Neuron (in vitro differentiated cells): ENCODE measurements at regions not wholly inside any gene's neighbourhood (a gene's known extent, or its start where the extent isn't known, plus 50 kb on each side); places are given as distances from the start of the nearest gene placed in this dataset.

ENCODE experiments used
- H2AFZ ChIP-seq: one replicate; pipeline ENCODE4 v1.6.1; 2013; ENCODE audit warnings: low read depth, mild to moderate bottlenecking, inconsistent platforms, low read length, moderate library complexity
- H3K27me3 ChIP-seq: one replicate; pipeline ENCODE4 v1.6.1; 2013; ENCODE audit warnings: low read length; ENCODE audit not compliant: insufficient read depth
- H3K36me3 ChIP-seq: one replicate; pipeline ENCODE4 v1.6.1; 2013; ENCODE audit warnings: low read length; ENCODE audit not compliant: insufficient read depth
- H3K4me1 ChIP-seq: one replicate; pipeline ENCODE4 v1.6.1; 2013; ENCODE audit warnings: low read length; ENCODE audit not compliant: insufficient read depth
- H3K4me3 ChIP-seq: 2 replicates; pipeline ENCODE4 v1.5.1; 2013; ENCODE audit warnings: mild to moderate bottlenecking, low read length, moderate library complexity
- H3K9me3 ChIP-seq: one replicate; pipeline ENCODE4 v1.6.1; 2013; ENCODE audit warnings: low read length

- Histone ChIP-seq H3K9me3 (no peaks in the 10 kb centered on the region), H3K27me3 (no peaks in the 10 kb centered on the region), H3K36me3 (no peaks in the 10 kb centered on the region), H3K4me1 (no peaks in the 10 kb centered on the region), H3K4me3 (no peak overlapping the region), H2AFZ (no peak overlapping the region)
Measured at GRCh38 chr9:126017758-126018157, 270.6 kb downstream of the PBX3 start.

GRCh38 chr9:126020836-126021235 is 273.7 kb downstream of the PBX3 start:
- no peaks in the 10 kb centered on the region for H3K36me3 ChIP-seq
- no peak overlapping the region for H3K4me3 ChIP-seq
- no peaks in the 10 kb centered on the region for H3K4me1 ChIP-seq
- no peaks in the 10 kb centered on the region for H3K27me3 ChIP-seq
- H3K9me3 ChIP-seq = no peaks in the 10 kb centered on the region
- no peak overlapping the region for H2AFZ ChIP-seq

GRCh38 chr9:126023962-126024361 is 276.8 kb downstream of the PBX3 start:
- Histone ChIP-seq H3K9me3 (no peaks in the 10 kb centered on the region), H3K4me3 (no peak overlapping the region), H3K36me3 (no peaks in the 10 kb centered on the region), H3K27me3 (no peaks in the 10 kb centered on the region), H3K4me1 (no peaks in the 10 kb centered on the region), H2AFZ (no peak overlapping the region)

GRCh38 chr9:126024581-126025230 is 277.5 kb downstream of the PBX3 start:
- Histone ChIP-seq H3K4me3 (no peak overlapping the region), H3K27me3 (no peaks in the 10 kb centered on the region), H3K36me3 (no peaks in the 10 kb centered on the region), H3K4me1 (no peaks in the 10 kb centered on the region), H3K9me3 (no peaks in the 10 kb centered on the region), H2AFZ (no peak overlapping the region)

- no peaks in the 10 kb centered on the region for H3K27me3 ChIP-seq
- H3K36me3 ChIP-seq = no peaks in the 10 kb centered on the region
- no peaks in the 10 kb centered on the region for H3K4me1 ChIP-seq
Measured at GRCh38 chr9:126025991-126026390, 278.8 kb downstream of the PBX3 start.

GRCh38 chr9:126027566-126027965 is 280.4 kb downstream of the PBX3 start:
- H3K4me3 ChIP-seq = no peak overlapping the region
- H3K9me3 ChIP-seq = no peaks in the 10 kb centered on the region
- H2AFZ ChIP-seq = no peak overlapping the region
- H3K36me3 ChIP-seq = no peaks in the 10 kb centered on the region
- H3K4me1 ChIP-seq = no peaks in the 10 kb centered on the region
- no peaks in the 10 kb centered on the region for H3K27me3 ChIP-seq

More at GRCh38 chr9:126025991-126026390, 278.8 kb downstream of the PBX3 start:
- no peak overlapping the region for H3K4me3 ChIP-seq
- H3K9me3 ChIP-seq = no peaks in the 10 kb centered on the region
- no peak overlapping the region for H2AFZ ChIP-seq

GRCh38 chr9:126028746-126029145 is 281.6 kb downstream of the PBX3 start:
- Histone ChIP-seq H3K27me3 (no peaks in the 10 kb centered on the region), H2AFZ (no peak overlapping the region), H3K4me3 (no peak overlapping the region), H3K9me3 (no peaks in the 10 kb centered on the region), H3K4me1 (no peaks in the 10 kb centered on the region), H3K36me3 (no peaks in the 10 kb centered on the region)

GRCh38 chr9:126030716-126031115 is 283.5 kb downstream of the PBX3 start:
- no peaks in the 10 kb centered on the region for H3K27me3 ChIP-seq
- no peaks in the 10 kb centered on the region for H3K4me1 ChIP-seq
- H3K36me3 ChIP-seq = no peaks in the 10 kb centered on the region
- H2AFZ ChIP-seq = no peak overlapping the region
- H3K4me3 ChIP-seq = no peak overlapping the region
- H3K9me3 ChIP-seq = no peaks in the 10 kb centered on the region

GRCh38 chr9:126031116-126031515 is 283.9 kb downstream of the PBX3 start:
- Histone ChIP-seq H3K9me3 (no peaks in the 10 kb centered on the region), H3K4me1 (no peaks in the 10 kb centered on the region), H2AFZ (no peak overlapping the region), H3K4me3 (no peak overlapping the region), H3K36me3 (no peaks in the 10 kb centered on the region), H3K27me3 (no peaks in the 10 kb centered on the region)

- H3K36me3 ChIP-seq = no peaks in the 10 kb centered on the region
- H2AFZ ChIP-seq = no peak overlapping the region
- H3K4me1 ChIP-seq = no peaks in the 10 kb centered on the region
Measured at GRCh38 chr9:126032135-126032534, 285.0 kb downstream of the PBX3 start.

GRCh38 chr9:126033318-126033717 is 286.1 kb downstream of the PBX3 start:
- Histone ChIP-seq H3K4me3 (no peak overlapping the region), H3K27me3 (no peaks in the 10 kb centered on the region), H3K4me1 (no peaks in the 10 kb centered on the region), H3K9me3 (no peaks in the 10 kb centered on the region), H2AFZ (no peak overlapping the region), H3K36me3 (no peaks in the 10 kb centered on the region)

More at GRCh38 chr9:126032135-126032534, 285.0 kb downstream of the PBX3 start:
- H3K4me3 ChIP-seq = no peak overlapping the region
- no peaks in the 10 kb centered on the region for H3K9me3 ChIP-seq
- H3K27me3 ChIP-seq = no peaks in the 10 kb centered on the region

- Histone ChIP-seq H3K36me3 (no peaks in the 10 kb centered on the region), H3K9me3 (no peaks in the 10 kb centered on the region), H2AFZ (no peak overlapping the region), H3K4me1 (peaks cover 3% of the 10 kb centered on the region), H3K27me3 (peaks cover 2% of the 10 kb centered on the region), H3K4me3 (no peak overlapping the region)
Measured at GRCh38 chr9:126033956-126034355, 286.8 kb downstream of the PBX3 start.

GRCh38 chr9:126036881-126037291 is 289.7 kb downstream of the PBX3 start:
- Histone ChIP-seq H3K9me3 (no peaks in the 10 kb centered on the region), H3K4me3 (no peak overlapping the region), H3K4me1 (peaks cover 5% of the 10 kb centered on the region), H3K27me3 (peaks cover 5% of the 10 kb centered on the region), H3K36me3 (no peaks in the 10 kb centered on the region), H2AFZ (no peak overlapping the region)

GRCh38 chr9:126038790-126039189 is 287.8 kb upstream of the MVB12B start:
- peaks cover 5% of the 10 kb centered on the region for H3K4me1 ChIP-seq
- peaks cover 5% of the 10 kb centered on the region for H3K27me3 ChIP-seq
- no peaks in the 10 kb centered on the region for H3K9me3 ChIP-seq
- no peak overlapping the region for H3K4me3 ChIP-seq
- H3K36me3 ChIP-seq = no peaks in the 10 kb centered on the region
- no peak overlapping the region for H2AFZ ChIP-seq
